Esophagus squamous epithelium (tissue), 5 donors: ENCODE measurements at regions not wholly inside any gene's neighbourhood (a gene's known extent, or its start where the extent isn't known, plus 50 kb on each side); places are given as distances from the start of the nearest gene placed in this dataset.

Source experiments
- DNase-seq: peaks from one replicate; lab custom pipeline; 2025; lab: John Stamatoyannopoulos, UW
- H3K27ac ChIP-seq, 4 donors: fragments of 200-600 bp; sonication (generic); one replicate each; pipeline ENCODE4 v1.5.1; 2016 to 2019; ENCODE audit warnings: mild to moderate bottlenecking in 1 of 4
- H3K27me3 ChIP-seq, 4 donors: fragments of 200-600 bp; sonication (generic); 1 replicate in 3 of 4; 2 replicates in 1 of 4; pipeline versions ENCODE4 v1.5.1 to v1.6.0; 2017 to 2021; ENCODE audit warnings: antibody characterized with exemption in 1 of 4
- H3K36me3 ChIP-seq, 3 donors: fragments of 200-600 bp; sonication (generic); one replicate each; pipeline ENCODE4 v1.5.1; 2016 to 2019
- H3K4me1 ChIP-seq, 3 donors: fragments of 200-600 bp; sonication (generic); one replicate each; pipeline ENCODE4 v1.5.1; 2017 to 2019
- H3K4me3 ChIP-seq, 4 donors: fragments of 200-600 bp; sonication (generic); 1 replicate in 3 of 4; 2 replicates in 1 of 4; pipeline ENCODE4 v1.5.1; 2016 to 2019; ENCODE audit warnings: mild to moderate bottlenecking in 2 of 4, moderate library complexity in 1 of 4
- H3K9me3 ChIP-seq, 3 donors: fragments of 200-600 bp; sonication (generic); one replicate each; pipeline ENCODE4 v1.5.1; 2016 to 2019
- CTCF ChIP-seq, 6 experiments: fragments of 450-650 bp in 4 of 6; fragments of 200-600 bp in 2 of 6; sonication (generic) in 2 of 6; IDR thresholded peaks; one replicate each; pipeline ENCODE4 v1.5.1; 2016 to 2019; ENCODE audit warnings: antibody characterized with exemption in 6 of 6, mild to moderate bottlenecking in 4 of 6, moderate library complexity in 4 of 6
- POLR2A ChIP-seq, 4 donors: fragments of 450-650 bp; IDR thresholded peaks; one replicate each; pipeline ENCODE4 v1.6.1; 2017; ENCODE audit warnings: antibody characterized with exemption in 4 of 4, mild to moderate bottlenecking in 4 of 4, moderate library complexity in 3 of 4
- WGBS, 2 donors: methylation state at CpG; one replicate each; pipeline ENCODE4 v1.1.5; 2018; 5-methylcytosine and 5-hydroxymethylcytosine counted together
- intact Hi-C: fragments of 100-400 bp; cut with DNase I; formaldehyde crosslinking; loops from one replicate; pipeline ENCODE4 v1.15.0; 2022
- donor health status: DM: yes; HTN: yes; CAD: no.

GRCh38 chr10:21003240-21003822 is 106.2 kb upstream of the NEBL start:
- H3K9me3 ChIP-seq, result no peaks in the 10 kb centered on the region
- no peaks in the 10 kb centered on the region for H3K36me3 ChIP-seq
- DNase-seq, result no peak
- WGBS, 2 donors, result 59% methylated on average over 6 of the region's 6 CpGs
- no peak overlapping the region for H3K4me3 ChIP-seq
- no peak for TF ChIP-seq POLR2A (IDR thresholded peaks at IDR 0.05)
- no peak for TF ChIP-seq CTCF (IDR thresholded peaks at IDR 0.05)
- H3K27ac ChIP-seq, result no peak overlapping the region
- H3K27me3 ChIP-seq, result no peaks in the 10 kb centered on the region
- no peaks in the 10 kb centered on the region for H3K4me1 ChIP-seq
- intact Hi-C loops, result no loop called here

GRCh38 chr10:21002091-21002878 is 105.2 kb upstream of the NEBL start:
- no peak overlapping the region for H3K27ac ChIP-seq
- H3K4me1 ChIP-seq, result no peaks in the 10 kb centered on the region
- no peak overlapping the region for H3K4me3 ChIP-seq
- 53 to 65% methylated on average over 11 of the region's 11 CpGs for WGBS, 2 donors
- intact Hi-C loops, result no loop called here
- H3K9me3 ChIP-seq, result no peaks in the 10 kb centered on the region
- TF ChIP-seq CTCF (IDR thresholded peaks at IDR 0.05), result no peak
- TF ChIP-seq POLR2A (IDR thresholded peaks at IDR 0.05), result no peak
- no peaks in the 10 kb centered on the region for H3K27me3 ChIP-seq
- DNase-seq, result no peak
- H3K36me3 ChIP-seq, result no peaks in the 10 kb centered on the region

- 78 to 88% methylated on average over 11 of the region's 11 CpGs for WGBS, 2 donors
- intact Hi-C loops, result no loop called here
- DNase-seq, result no peak
- no peak overlapping the region for H3K4me3 ChIP-seq
- H3K4me1 ChIP-seq, result peaks cover 0 to 6% (median 0%) of the 10 kb centered on the region in 3 donors
- no peak for TF ChIP-seq POLR2A (IDR thresholded peaks at IDR 0.05)
- no peak for TF ChIP-seq CTCF (IDR thresholded peaks at IDR 0.05)
- no peaks in the 10 kb centered on the region for H3K27me3 ChIP-seq
- no peaks in the 10 kb centered on the region for H3K36me3 ChIP-seq
- no peak overlapping the region for H3K27ac ChIP-seq
- no peaks in the 10 kb centered on the region for H3K9me3 ChIP-seq
Observed at GRCh38 chr10:20999699-21000098, 102.6 kb upstream of the NEBL start.

- Histone ChIP-seq H3K27ac (no peak overlapping the region), H3K9me3 (no peaks in the 10 kb centered on the region), H3K36me3 (no peaks in the 10 kb centered on the region), H3K27me3 (no peaks in the 10 kb centered on the region), H3K4me1 (peaks cover 0 to 13% (median 0%) of the 10 kb centered on the region in 3 donors), H3K4me3 (no peak overlapping the region)
- WGBS, 2 donors, result 79 to 82% methylated on average over 5 of the region's 5 CpGs
- intact Hi-C loops, result no loop called here
- DNase-seq, result no peak
- no peak for TF ChIP-seq CTCF (IDR thresholded peaks at IDR 0.05)
- TF ChIP-seq POLR2A (IDR thresholded peaks at IDR 0.05), result no peak
Observed at GRCh38 chr10:20998036-20998435, 100.9 kb upstream of the NEBL start.
